Fibroblast of skin of left quadriceps (primary cell): ENCODE measurements at regions not wholly inside any gene's neighbourhood (a gene's known extent, or its start where the extent isn't known, plus 50 kb on each side); places are given as distances from the start of the nearest gene placed in this dataset.
"Not testable (repeated sequence)": the region's sequence is repeated elsewhere in the genome, so short reads cannot be mapped to it uniquely, and the experiment has no call there.

ENCODE experiments used
- DNase-seq, 2 experiments: peaks; one replicate each; pipeline ENCODE4 v3.0.0-alpha.2; 2013; ENCODE audit warnings: low read depth in 2 of 2

GRCh38 chr2:163085366-163086024 lies 246.9 kb upstream of the KCNH7 start:
- not testable (repeated sequence) for DNase-seq

GRCh38 chr2:163081754-163082153 lies 243.2 kb upstream of the KCNH7 start:
- DNase-seq, result no peak

GRCh38 chr2:163077241-163077640 lies 238.7 kb upstream of the KCNH7 start:
- DNase-seq, result no peak

- DNase-seq, result no peak
Measured at GRCh38 chr2:163066085-163066484, 227.5 kb upstream of the KCNH7 start.

GRCh38 chr2:163062524-163062923 lies 224.0 kb upstream of the KCNH7 start:
- no peak for DNase-seq

- DNase-seq, result no peak
Measured at GRCh38 chr2:163046615-163047014, 208.0 kb upstream of the KCNH7 start.

GRCh38 chr2:163045830-163046229 lies 207.3 kb upstream of the KCNH7 start:
- no peak for DNase-seq

- DNase-seq, result no peak
Measured at GRCh38 chr2:163044114-163044513, 205.5 kb upstream of the KCNH7 start.

- DNase-seq, result no peak
Measured at GRCh38 chr2:163043201-163043600, 204.6 kb upstream of the KCNH7 start.

GRCh38 chr2:163039266-163039665 lies 200.7 kb upstream of the KCNH7 start:
- DNase-seq, result no peak

GRCh38 chr2:163028807-163029206 lies 190.2 kb upstream of the KCNH7 start:
- no peak for DNase-seq

- DNase-seq, result not testable (repeated sequence)
Measured at GRCh38 chr2:163026136-163026775, 187.7 kb upstream of the KCNH7 start.

GRCh38 chr2:163016882-163017281 lies 178.3 kb upstream of the KCNH7 start:
- DNase-seq, result not testable (repeated sequence)

- DNase-seq, result no peak
Measured at GRCh38 chr2:163011000-163011399, 172.4 kb upstream of the KCNH7 start.

- no peak for DNase-seq
Measured at GRCh38 chr2:163008642-163009041, 170.1 kb upstream of the KCNH7 start.

GRCh38 chr2:162994718-162995117 lies 156.2 kb upstream of the KCNH7 start:
- no peak for DNase-seq

- DNase-seq, result no peak
Measured at GRCh38 chr2:162992828-162993227, 154.3 kb upstream of the KCNH7 start.

- DNase-seq, result no peak
Measured at GRCh38 chr2:162989507-162989906, 150.9 kb upstream of the KCNH7 start.

- no peak for DNase-seq
Measured at GRCh38 chr2:162974771-162975170, 136.2 kb upstream of the KCNH7 start.

GRCh38 chr2:162972383-162972782 lies 133.8 kb upstream of the KCNH7 start:
- no peak for DNase-seq

- no peak for DNase-seq
Measured at GRCh38 chr2:162968306-162968705, 129.7 kb upstream of the KCNH7 start.

GRCh38 chr2:162967811-162968210 lies 129.2 kb upstream of the KCNH7 start:
- no peak for DNase-seq

- no peak for DNase-seq
Measured at GRCh38 chr2:162967147-162967546, 128.6 kb upstream of the KCNH7 start.

- DNase-seq, result no peak
Measured at GRCh38 chr2:162965191-162965590, 126.6 kb upstream of the KCNH7 start.
